ENCODE measurements at regions not wholly inside any gene's neighbourhood (a gene's known extent, or its start where the extent isn't known, plus 50 kb on each side); places are given as distances from the start of the nearest gene placed in this dataset.

GRCh38 chr10:128993443-128993842 is 473.6 kb upstream of the MGMT start:
- H3K4me3 ChIP-seq (ENCODE audit: low read depth, low read length): no peak overlapping the region
- ChIA-PET CTCF (no interaction called here), POLR2A (no interaction called here)
- no peak for DNase-seq (ENCODE audit: low read depth, low spot score)
- no peak for TF ChIP-seq CTCF (IDR thresholded peaks at IDR 0.05; ENCODE audit: insufficient read depth, low read length, missing control alignments)

- POLR2A ChIA-PET: no interaction called here
- CTCF ChIA-PET: no interaction called here
- no peak for TF ChIP-seq CTCF (IDR thresholded peaks at IDR 0.05; ENCODE audit: insufficient read depth, low read length, missing control alignments)
- no peak for DNase-seq (ENCODE audit: low read depth, low spot score)
- no peak overlapping the region for H3K4me3 ChIP-seq (ENCODE audit: low read depth, low read length)
These were observed 473.0 kb upstream of the MGMT start for GRCh38 chr10:128993911-128994538.

GRCh38 chr10:128994598-128995143 is 472.4 kb upstream of the MGMT start:
- no peak for DNase-seq (ENCODE audit: low read depth, low spot score)
- POLR2A ChIA-PET: no interaction called here
- TF ChIP-seq CTCF (IDR thresholded peaks at IDR 0.05; ENCODE audit: insufficient read depth, low read length, missing control alignments): no peak
- no peak overlapping the region for H3K4me3 ChIP-seq (ENCODE audit: low read depth, low read length)
- CTCF ChIA-PET: no interaction called here

GRCh38 chr10:128995676-128996075 is 471.4 kb upstream of the MGMT start:
- ChIA-PET CTCF (no interaction called here), POLR2A (no interaction called here)
- no peak for DNase-seq (ENCODE audit: low read depth, low spot score)
- TF ChIP-seq CTCF (IDR thresholded peaks at IDR 0.05; ENCODE audit: insufficient read depth, low read length, missing control alignments): no peak
- no peak overlapping the region for H3K4me3 ChIP-seq (ENCODE audit: low read depth, low read length)

- TF ChIP-seq CTCF (IDR thresholded peaks at IDR 0.05; ENCODE audit: insufficient read depth, low read length, missing control alignments): no peak
- ChIA-PET POLR2A (no interaction called here), CTCF (no interaction called here)
- DNase-seq (ENCODE audit: low read depth, low spot score): no peak
- no peak overlapping the region for H3K4me3 ChIP-seq (ENCODE audit: low read depth, low read length)
These were observed 470.9 kb upstream of the MGMT start for GRCh38 chr10:128996092-128996491.

- no peak overlapping the region for H3K4me3 ChIP-seq (ENCODE audit: low read depth, low read length)
- DNase-seq (ENCODE audit: low read depth, low spot score): no peak
- ChIA-PET POLR2A (no interaction called here), CTCF (no interaction called here)
- TF ChIP-seq CTCF (IDR thresholded peaks at IDR 0.05; ENCODE audit: insufficient read depth, low read length, missing control alignments): no peak
These were observed 468.8 kb upstream of the MGMT start for GRCh38 chr10:128998101-128998805.
